MM.1S (cell line): ENCODE measurements at regions not wholly inside any gene's neighbourhood (a gene's known extent, or its start where the extent isn't known, plus 50 kb on each side); places are given as distances from the start of the nearest gene placed in this dataset.

Source experiments
- CTCF ChIP-seq: fragments of 300-600 bp; sonication (generic); IDR thresholded peaks from 2 replicates; pipeline ENCODE4 v1.5.1; 2016; ENCODE audit warnings: antibody characterized with exemption, low read length, mixed read lengths
- EZH2 ChIP-seq: fragments of 300-600 bp; sonication (generic); optimal IDR thresholded peaks from 2 replicates; pipeline ENCODE3; 2017; ENCODE audit warnings: low read depth, mild to moderate bottlenecking, antibody characterized with exemption, low read length, mixed read lengths

- no peak for TF ChIP-seq CTCF
- TF ChIP-seq EZH2, result no peak
These were observed 302.0 kb downstream of the AGTPBP1 start for GRCh38 chr9:85439791-85440190.
